NCI-H1417 (cell line): ENCODE measurements at regions not wholly inside any gene's neighbourhood (a gene's known extent, or its start where the extent isn't known, plus 50 kb on each side); places are given as distances from the start of the nearest gene placed in this dataset.
A peak's percentile ranks its signal among the peaks of the same experiment; 100 is the strongest.

Source experiments
- DNase-seq, 3 experiments: peaks; one replicate each; lab custom pipeline; 2025; lab: John Stamatoyannopoulos, UW

DNA sequence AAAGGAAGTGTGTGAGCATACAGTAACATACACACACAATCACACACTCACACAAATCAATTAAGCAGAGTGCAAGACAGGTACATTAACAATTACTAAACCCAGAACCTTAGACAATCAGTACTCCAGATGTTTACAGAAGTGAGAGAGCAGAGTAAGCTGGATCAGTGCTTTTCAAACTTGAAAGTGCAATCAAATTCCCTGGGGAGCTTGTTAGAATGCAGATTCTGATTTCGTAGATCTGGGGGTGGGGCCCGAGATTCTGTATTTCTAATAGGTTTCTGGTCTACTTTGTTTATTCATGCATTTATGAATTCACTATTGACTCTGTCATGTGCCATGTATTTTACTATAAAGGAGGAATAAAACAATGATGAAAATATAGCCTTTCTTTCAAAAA is 179.6 kb upstream of the PHYHIPL start:
- DNase-seq = no peak

DNA sequence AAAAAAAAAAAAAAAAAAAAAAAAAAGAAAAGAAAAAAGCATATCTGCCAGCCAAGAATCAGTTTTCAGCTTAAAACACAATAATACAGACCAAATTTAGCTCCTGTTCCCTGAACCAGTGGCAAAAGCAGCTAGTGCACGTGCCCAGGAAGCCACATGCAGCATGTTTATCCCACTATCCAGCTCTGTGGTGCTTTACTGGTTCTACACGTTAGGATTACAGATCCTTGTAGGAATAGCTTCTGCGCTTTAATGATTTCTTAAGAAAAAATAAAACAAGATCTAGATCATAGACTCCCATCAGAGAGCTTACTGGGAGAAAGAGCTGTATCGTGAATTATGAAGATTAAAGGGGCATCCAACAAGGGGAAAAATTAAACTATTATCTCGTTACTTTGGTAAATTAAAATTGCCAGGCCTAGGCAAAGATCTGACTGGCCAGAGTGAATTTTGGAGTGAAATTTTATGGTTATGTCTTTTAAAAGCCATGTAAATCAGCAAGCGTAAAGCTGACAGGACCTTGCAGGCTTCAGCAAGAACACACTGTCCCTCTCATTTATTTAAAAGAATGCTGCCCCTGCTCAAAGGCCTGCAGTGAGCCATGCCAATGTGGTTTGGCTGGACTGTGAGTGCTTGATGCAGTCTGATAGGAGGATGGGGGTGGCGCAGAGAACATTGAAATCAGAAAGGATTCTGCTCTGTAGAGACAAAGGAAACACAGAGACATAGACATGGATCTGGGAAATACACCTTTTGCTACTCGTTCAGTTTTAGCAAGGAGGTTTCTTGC is 177.3 kb upstream of the PHYHIPL start:
- DNase-seq = no peak

DNA sequence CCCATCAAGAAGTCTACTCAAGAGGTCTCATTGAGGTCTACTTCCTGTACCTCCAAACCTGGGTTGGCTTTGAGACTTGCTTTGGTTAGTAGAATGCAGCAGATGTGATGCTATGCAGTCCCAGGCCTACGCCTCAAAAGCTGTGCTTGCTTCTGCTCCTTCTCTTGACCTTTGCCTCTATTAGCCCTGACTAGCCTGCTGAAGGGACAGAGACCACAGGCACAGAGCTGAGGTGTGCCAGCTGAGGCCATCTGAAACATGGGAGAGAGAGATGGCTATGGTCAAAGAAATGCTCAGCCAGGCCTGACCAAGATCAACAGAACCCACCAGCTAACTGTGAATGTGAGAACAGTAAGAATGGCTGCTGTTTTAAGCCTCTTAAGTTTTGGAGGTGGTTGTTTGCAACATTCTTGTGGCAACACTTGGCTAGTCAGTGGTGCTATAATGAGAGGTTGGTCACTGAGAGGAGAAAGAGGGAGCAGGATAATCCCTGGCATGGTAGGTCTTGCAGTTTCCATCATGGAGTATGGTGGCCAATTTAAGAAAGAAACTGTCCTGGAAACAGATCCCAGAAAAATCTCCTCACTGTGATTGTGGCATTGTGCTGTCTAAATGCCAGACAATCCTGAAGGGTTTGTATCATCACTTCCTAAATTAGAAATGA is 176.1 kb upstream of the PHYHIPL start:
- no peak for DNase-seq

DNA sequence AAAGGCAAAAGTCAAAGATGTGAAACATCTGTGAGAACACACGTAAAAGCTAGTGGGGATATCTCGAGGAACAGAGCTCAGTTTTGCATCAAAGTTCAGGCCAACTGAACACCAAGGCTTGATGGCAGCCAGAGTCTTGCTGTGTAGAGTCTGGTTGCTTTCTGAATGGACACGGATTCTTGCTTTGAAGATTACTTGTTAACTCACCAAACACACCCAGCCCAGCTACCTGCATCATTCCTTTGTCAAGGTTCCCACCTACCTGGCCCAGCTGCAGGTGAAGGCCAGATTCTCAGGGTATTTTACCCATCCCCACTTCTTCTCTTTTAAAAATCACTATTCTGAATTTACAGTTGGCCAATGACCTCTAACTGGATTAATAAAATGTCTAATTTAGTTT is 174.4 kb upstream of the PHYHIPL start:
- DNase-seq = no peak

DNA sequence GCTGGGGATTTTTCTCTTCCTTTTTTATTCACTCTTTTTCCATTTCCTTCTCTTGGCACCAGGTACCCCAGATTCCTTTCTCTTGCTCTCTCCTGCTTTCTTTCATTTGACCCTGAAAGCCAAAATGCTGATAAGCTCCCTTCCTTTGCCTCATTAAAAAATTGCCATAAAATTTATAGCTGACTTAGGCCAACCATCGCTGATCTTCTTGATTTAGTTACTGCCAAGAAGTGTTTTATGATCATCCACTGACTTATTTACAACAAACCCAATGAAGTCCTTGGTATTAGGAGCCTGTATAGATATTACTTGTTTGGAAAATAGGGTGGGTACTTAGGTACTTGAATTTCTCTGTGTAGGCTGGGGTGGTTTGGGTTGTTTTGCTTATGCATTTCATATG is 173.2 kb upstream of the PHYHIPL start:
- no peak for DNase-seq

DNA sequence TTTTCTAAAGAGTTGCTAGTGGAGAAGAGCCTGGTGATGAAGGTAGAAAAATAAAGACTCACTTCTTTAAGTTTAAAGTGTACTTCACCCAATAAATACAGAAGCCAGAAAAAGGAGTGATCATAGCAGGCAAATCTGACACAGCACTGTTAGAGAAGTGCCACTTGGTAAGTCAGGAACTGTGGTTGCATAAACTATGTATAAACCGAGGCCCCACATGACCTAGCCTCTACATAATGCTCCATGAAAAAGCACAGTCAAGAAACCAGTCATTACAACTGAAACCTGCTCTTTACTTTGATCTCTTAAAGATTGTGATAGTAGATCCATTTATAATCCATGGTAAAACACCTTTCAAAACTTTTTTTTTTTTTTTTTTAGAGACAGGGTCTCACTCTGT is 172.1 kb upstream of the PHYHIPL start:
- DNase-seq = no peak

DNA sequence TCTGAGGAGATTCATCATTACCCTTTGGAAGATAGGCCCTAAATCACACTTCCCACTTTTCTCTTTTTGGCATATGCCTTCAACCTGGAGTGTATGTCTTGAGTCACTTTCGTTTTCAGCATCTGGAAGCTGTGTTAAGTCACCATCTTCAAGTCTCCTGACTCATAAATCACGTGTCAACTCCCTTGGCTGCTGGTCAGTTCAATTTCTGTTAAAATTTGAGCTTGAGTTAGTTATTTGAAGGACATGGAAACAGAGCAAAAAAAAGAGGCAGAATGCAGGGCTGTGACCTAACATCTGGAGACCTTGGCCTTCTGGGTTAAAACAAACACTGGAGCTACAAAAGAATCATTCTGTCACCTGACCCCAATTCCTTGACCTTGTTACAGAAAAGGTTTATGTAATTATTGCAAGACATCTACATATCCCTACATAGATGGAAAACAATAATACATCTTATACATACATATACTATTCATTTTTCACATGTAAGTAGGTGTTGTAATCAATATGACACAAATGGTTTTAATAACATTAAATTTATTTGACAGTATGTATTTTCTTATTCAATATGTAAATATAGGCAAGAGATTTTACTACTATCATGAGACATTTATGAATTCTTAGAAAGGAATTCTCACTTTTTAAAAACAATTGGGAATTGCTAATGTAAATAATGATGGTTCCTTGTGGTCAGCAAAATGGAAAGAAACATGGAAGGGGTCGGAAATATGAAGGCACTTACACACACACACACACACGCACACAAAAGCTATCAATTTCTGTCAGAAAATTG is 169.7 kb upstream of the PHYHIPL start:
- DNase-seq = no peak

DNA sequence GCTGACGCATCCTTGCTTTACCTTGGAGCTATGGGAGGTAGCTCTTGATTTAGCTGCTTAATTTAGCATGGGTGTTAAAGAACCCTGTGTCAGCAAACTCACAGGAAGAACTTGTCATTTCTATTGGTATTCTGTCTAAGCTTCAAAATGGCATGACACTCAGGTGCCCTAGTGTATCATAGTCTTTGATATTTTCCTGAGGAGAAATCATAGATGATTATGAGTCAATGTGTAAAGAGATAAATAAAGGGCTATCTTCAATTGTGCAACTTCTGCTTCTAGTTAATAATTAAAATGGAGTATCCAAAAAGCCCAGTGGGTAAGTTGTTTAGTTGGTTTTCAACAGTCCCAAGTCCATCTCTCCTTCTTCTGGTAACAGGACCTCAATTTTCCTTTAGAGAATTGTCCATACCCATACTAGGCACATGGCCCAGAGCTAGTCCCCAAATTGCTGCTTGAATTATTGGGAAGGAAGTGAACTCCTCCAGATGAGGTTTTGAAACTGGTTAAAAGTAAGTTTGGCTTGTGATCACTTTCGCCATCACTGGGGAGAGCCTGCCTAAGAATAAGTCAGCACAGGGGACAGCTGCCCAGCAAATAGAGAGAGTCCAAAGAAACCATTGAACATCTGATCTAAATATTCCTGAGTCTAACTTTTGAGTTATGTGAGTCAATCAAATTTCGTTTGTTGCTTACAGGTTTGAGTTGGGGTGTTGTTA is 169.0 kb upstream of the PHYHIPL start:
- DNase-seq = no peak

DNA sequence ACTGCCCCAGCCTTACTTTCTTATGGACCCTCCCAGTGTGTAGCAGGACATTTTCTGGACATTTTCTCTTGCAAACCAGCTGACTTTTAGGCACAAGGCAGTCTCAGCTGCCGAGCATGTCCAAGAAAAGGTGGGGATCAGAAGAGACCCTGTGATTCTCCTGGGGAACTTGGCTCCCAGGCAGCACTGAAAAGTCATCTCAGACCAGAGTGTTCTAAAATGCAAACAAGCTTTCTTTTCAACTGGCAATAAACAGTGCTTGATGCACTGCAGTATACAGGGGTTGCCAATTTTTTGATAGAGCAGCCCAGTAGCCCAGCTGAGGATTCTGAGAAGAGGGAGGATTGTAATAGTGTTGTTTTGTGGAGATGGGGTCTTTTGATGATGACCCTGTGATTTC is 168.0 kb upstream of the PHYHIPL start:
- DNase-seq = no peak

DNA sequence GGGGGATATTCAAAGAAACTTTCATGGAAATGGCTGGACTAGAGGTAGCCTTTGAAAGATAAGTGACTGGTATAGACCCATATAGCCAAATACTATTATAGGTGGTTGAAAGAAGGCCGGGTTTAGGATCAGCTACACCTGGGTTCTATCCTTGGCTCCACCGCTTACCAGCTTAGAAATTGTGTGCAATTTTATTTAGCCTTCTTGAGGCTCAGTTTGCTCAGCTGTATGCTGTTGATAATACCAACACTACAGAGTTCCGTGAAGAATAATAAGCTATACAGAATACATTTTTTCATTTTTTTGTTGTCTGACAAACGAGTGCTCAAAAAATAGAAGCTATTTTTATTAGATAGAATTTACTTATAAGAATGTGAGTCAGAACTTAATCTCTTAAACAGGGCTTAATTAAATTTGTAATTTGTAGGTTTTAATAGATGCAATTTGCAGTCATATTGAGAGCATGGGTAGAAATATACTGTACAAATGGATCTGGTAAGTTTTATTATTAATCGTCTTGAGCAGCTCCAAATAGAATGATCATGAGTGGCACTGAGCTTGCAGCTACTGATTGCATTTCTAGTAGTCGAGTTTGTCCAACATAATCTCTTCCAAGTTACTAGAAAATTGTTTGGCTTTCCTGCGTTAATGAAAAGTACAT is 164.3 kb upstream of the PHYHIPL start:
- no peak for DNase-seq

DNA sequence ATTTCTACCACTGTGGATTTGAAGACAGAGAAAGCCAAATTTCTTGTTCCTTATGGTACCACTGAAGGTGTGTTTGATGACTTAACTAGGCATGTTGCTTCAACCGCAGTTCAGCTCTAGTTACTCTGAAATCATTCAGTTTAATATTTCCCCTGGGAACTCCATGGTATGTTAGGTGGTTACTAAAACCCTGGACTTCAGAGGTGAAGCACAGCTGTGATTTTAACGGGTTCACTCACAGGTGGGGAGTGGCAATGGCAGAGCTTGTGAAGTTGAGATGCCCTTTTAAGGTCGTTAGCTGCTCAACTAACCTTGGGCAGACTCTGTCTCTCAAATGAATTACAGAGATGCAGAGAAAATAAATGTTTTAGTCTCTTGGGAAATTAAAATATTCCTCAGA is 163.6 kb upstream of the PHYHIPL start:
- peak in 2 of 3 experiments; percentile 22 to 40 for DNase-seq

DNA sequence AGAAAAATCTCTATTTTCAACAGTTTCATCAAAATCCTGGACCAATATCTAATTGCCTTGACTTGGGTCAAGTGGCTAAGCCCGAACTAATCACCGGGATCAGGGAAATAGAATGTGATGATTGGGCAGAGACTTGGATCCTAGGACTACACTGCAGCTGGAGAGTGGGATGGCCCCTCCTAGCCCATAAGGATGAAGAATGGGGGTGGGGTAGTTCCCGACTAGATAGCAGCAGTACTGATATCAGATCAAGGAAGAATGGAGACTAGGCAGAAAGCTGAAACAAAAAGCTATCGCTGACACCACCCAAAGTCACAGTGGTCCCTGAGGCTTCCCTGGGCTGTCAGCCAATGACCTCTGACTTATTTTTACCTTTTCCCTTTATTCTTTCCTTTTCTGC is 160.4 kb upstream of the PHYHIPL start:
- DNase-seq = no peak

DNA sequence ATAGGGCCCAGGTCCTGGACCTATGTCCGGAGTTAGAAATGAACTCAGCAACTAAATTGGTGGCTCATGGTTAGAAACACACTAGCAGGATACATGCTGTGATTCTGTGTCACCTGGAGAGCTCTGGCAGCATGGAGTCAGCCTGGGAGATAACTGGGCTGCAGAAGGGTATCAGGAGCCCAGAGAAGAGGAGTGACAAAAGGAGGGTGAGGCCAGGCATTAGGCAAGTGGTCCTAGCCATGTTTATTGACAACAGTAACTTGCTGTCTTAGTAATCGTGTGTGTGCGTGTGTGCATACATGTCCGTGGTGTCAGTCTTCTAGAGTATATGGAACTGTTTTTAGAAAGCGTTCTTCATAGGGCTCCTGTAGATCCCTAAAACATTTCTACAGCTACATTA is 157.5 kb upstream of the PHYHIPL start:
- no peak for DNase-seq

DNA sequence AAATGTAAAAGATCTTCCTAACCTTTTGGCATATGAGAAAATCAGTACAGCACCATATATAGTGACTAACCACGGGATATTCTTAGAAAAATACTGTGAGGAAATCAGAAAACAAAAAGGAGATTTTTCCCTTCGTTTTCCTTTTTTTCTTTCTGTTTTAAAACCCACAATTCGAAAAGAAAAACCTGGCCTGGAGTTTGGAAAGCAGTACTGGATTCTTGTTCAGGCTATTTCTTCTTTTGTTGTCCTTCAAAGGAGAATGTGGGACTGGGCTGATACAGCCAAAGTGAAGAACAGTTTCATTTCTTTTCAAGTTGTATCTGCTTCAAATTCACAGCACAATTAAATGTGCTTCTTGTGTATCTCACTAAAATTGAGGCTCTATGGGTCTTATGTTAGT is 156.8 kb upstream of the PHYHIPL start:
- no peak for DNase-seq

DNA sequence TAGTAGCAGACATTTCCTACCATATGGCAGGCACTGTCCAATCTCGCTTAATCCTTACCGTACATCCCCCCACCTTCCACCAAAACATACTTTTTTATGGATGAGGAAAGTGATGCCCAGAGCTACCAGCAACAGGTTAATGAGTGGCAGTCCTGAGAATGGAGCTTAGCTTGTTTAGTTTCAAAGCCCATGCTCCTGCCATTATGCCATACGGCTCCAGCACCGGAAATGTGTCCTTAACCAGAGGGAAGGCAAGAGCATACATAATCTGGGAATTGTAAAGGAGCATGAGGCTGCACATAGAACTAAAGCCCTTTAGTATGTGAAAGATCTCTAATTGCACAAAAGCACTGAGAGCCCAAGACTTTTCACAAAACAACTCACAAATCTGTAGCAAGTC is 155.9 kb upstream of the PHYHIPL start:
- no peak for DNase-seq

DNA sequence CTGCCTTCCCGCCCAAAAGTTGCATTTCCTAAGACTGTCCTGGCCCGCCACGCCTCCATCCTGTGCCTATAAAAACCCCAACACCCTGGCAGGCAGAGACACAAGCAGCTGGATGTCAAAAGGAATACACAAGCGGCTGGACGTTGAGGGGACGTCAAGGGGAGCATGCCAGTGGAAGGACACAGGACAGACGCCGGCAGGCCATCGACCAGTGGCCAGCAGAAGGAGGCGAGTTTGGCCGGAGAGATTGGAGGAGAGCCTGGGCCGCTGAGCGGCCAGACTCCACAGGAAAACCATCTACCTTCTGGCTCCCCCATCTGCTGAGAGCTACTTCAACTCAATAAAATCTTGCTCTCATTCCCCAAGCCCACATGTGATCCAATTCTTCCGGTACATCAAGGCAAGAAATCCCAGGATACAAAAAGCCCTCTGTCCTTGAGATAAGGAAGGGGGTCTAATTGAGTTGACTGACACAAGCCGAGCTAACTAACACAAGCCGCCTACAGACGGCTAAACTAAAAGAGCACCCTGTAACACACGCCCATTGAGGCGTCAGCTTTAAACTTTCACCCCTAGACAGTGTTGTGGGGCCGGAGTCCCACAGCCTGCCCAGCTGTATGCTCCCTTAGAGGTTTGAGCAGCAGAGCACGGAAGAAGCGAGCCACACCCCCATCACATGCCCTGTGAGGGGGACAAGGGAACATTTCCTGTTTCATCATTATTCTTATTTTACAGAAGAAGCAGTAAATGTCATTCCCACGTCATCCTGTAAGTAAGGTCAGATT is 150.3 kb upstream of the PHYHIPL start:
- DNase-seq = no peak

DNA sequence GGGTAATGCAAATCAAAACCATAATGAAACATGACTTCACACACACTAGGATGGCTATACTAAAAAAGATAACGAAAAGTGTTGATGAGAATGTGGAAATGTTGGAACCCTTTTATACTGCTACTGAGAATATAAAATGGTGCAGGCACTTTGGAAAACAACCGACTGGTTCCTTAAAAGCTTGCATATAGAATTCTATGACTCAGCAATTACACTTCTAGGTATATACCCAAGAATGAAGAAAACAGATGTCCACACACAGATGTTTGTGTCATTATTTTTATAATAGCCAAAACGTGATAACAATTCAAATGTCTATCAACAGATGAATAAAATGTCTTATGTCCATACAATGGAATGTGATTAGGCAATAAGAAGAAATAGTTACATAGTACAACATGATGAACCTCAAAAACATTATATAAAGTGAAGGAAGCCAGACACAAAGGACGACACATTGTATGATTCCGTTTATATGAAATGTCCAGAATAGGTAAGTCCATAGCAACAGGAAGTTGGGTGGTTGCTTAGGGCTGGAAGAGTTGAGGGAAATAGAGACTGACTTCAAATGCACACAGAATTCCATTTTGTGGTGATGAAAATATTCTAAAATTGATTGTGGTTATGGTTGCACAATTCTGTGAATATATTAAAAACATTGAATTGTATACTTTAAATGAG is 148.3 kb upstream of the PHYHIPL start:
- no peak for DNase-seq

DNA sequence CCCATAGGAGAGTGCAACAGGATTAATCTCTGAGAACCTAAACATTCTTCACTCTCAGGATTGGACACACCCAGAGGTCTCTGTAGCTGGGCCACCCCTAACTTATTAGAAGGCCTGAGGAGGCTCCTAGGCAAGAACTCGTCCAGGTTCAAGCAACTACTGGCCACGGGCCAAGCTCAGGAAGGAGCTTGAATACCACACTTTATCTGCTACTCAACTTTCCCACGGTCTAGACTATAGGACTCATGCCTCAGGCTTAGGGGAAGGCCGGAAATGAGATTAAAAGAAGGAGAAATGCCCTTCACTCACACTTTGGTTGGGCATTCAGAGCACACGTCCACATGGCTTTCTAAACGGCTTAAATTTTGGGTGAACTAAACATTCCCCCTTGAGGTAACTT is 142.8 kb upstream of the PHYHIPL start:
- DNase-seq = no peak

DNA sequence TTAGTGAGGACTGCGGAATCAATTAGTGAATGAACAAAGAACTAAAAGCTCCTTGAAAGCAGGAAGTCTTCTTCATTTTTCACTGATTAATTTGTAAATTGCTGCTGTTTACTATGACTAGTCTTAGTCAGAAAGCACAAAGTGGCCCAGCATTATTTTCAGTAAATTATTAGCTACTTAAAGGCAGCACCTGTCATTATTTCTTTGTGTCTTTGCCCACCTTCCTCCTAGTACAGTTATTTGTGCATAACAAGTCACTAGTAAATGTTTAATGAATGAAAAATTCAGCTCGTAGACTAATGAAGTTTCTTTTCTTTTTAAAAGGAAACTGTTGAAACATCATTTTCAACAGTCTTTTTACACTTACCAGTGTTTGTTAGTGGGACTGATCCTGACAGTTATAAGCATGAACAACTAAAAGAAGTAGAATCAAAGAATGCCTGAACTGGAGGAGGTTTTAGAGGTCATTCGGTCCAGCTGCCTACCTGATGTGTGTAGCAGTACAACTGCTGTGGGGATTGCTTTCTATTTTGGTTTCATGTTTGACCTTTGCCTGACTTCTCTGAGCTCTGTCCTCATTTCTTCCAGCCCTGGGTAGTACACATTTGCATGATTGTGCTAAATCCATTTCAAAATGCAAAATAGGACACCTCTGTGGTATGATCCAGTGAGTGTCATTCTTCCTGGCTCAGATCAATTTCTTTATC is 140.0 kb upstream of the PHYHIPL start:
- no peak for DNase-seq

DNA sequence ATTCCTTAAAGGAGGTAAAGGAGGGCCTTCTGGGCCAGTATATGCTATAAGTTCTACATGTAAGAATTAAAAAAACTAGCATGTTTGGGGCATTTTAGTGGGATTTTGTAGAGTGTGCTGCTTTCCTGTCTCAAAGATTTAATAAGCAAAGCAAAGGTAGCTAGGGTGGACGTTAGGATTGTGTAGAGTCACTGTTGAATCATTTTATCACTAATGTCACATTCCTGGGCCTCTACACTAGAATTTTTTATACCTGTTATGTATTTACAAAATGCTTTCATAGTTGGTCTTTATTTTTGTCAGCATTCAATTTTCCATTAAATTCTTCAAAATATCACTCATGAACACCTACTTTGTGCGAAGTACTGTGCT is 139.4 kb upstream of the PHYHIPL start:
- DNase-seq = no peak
